Hepatocyte (in vitro differentiated cells): ENCODE measurements at regions not wholly inside any gene's neighbourhood (a gene's known extent, or its start where the extent isn't known, plus 50 kb on each side); places are given as distances from the start of the nearest gene placed in this dataset.

Experiments
- CTCF ChIP-seq: fragments of 200-600 bp; sonication (generic); IDR thresholded peaks from 2 replicates; pipeline ENCODE4 v1.5.1; 2016; ENCODE audit warnings: antibody characterized with exemption, mild to moderate bottlenecking; ENCODE audit not compliant: poor library complexity
- EZH2 ChIP-seq: fragments of 200-600 bp; sonication (generic); IDR thresholded peaks from 2 replicates; pipeline ENCODE4 v1.6.1; 2016; ENCODE audit warnings: antibody characterized with exemption, mild to moderate bottlenecking, borderline replicate concordance

- TF ChIP-seq CTCF (no peak), EZH2 (no peak)
These were observed 336.7 kb upstream of the CELF4 start for GRCh38 chr18:37902344-37902743.
